COLO668 (cell line): ENCODE measurements at regions not wholly inside any gene's neighbourhood (a gene's known extent, or its start where the extent isn't known, plus 50 kb on each side); places are given as distances from the start of the nearest gene placed in this dataset.
A peak's percentile ranks its signal among the peaks of the same experiment; 100 is the strongest.
"Not testable (repeated sequence)": the region's sequence is repeated elsewhere in the genome, so short reads cannot be mapped to it uniquely, and the experiment has no call there.

Experiments
- DNase-seq: peaks from one replicate; lab custom pipeline; 2025; ENCODE audit not compliant: unreplicated experiment; lab: John Stamatoyannopoulos, UW

DNA sequence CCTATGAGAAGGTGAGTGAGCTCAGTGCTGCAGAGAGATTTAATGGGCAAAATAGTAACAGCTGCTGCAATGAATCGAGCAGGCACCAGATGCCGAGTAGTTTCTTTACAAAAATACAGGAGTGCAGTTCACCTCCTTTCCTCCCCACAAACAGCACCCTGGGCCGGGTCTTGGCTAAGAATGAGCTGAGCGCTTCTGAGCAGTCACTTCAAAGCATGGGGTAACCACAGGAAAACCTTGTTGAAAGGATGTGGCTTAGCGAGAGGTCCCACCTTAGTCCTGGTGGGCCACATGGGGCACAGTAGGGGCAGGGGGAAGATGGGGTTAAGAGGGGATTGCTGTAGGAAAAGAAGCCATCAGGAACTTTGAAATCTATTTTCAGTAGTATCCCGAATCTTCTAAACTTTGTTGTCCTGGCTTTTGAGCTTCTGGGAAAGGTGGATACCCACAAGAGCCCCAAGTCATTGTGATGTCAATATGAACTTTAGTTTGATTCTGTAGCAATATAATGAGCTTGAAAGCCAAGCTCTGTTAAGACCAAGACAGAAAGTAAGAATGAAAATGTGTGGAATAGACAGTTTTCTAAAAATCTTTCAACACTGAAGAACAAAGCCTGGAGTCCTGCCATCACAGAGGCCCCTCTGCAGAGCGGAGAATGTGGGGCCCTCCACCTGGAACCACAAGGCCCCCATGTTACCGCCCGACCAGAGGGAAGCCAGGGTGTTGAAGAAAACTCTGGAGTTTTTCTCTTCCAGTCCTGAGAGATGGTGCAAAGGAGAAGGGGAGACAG lies 101.0 kb upstream of the ZNF236 start:
- no peak for DNase-seq

DNA sequence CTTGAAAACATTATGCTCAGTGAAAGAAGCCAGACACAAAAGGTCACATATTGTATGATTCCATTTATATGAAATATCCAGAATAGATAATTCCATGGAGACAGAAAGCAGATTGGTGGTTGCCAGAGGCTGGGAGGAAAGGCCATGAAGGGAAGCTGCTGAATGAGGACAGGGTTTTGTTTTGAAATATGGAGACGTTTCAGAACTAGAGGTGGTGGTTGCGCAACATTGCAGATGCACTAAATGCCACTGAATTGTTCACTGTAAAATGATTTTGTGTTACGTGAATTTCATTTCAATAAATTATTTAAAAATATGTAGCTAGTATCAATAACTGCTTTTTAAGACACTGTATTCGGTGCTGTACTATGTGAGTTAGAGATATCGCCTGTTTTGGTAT lies 101.7 kb upstream of the ZNF236 start:
- no peak for DNase-seq

GRCh38 chr18:76715012-76715610 lies 107.2 kb upstream of the ZNF236 start:
- DNase-seq, result no peak

GRCh38 chr18:76713432-76713831 lies 108.9 kb upstream of the ZNF236 start:
- no peak for DNase-seq

DNA sequence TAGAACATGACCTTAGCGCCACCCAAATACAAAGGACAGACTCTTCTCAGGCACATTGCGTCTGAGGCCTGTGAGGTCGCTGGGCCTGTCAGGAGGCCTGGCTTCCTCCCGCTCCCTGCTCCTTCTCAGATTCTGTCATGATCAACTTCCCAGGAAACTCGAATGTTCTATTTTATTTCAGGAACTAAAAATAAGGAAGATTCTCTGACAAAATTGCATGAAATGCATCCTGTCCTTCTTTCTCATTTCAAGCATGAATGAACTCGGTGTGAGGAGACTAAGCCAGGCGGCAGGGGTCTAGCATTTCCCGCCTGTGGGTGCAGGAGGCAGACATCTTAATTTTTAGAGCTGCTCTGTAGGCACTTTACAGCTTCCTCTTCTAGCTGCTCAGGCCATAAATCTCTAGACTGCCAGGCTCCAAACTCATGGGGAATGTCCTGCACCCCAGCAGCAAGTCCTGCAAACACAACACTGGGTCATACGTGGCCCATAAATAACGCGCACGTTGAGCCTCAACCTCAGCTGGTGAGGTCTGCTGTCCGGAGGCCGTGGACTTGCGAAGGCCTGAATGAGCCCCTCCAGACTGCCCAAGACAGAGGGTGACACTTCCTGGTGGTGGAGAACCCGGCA lies 109.7 kb upstream of the ZNF236 start:
- DNase-seq, result no peak

DNA sequence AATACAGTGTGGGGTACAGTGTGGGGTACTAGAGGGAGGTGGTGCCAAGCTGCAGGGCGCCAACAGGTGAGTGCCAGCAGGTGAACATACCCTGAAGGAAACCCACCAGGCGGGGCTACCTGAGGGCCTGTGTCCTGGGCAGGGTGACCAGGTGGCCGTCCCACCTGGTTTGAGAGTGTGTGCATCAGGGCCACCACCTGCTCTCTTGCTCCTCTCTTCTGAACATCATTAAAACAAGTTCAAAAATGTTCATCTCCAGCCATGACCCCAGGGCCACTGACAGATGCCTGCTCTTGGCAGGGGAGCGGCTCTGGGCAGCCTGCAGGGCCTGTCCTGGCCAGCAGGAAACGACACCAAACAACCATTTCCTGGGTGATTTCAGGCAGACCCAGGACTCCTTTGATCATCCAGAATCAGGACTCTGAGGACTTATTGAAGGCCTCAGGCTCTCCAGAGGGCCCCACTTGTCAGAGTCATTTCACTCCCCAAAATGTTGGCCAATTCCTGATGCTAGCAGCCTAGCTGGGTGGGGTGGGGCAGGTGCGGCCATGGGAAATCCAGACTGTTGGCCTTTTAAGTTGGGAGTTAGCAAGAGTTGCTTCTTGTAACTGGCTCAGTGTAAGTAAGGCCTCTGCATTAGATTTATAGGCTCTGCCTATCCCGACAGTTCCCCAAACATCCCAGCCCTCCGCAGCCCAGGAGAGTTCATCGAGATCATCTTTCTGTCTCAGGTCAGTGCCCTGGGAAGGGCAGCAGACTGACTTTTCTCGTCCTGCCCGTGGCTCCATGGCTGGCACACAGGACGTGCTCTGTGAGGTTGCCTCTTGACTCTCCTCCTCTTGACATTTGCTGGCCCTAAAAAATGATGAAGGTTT lies 111.5 kb upstream of the ZNF236 start:
- no peak for DNase-seq

- DNase-seq, result peak; percentile 75
Observed at GRCh38 chr18:76709659-76710645, 112.4 kb upstream of the ZNF236 start.

DNA sequence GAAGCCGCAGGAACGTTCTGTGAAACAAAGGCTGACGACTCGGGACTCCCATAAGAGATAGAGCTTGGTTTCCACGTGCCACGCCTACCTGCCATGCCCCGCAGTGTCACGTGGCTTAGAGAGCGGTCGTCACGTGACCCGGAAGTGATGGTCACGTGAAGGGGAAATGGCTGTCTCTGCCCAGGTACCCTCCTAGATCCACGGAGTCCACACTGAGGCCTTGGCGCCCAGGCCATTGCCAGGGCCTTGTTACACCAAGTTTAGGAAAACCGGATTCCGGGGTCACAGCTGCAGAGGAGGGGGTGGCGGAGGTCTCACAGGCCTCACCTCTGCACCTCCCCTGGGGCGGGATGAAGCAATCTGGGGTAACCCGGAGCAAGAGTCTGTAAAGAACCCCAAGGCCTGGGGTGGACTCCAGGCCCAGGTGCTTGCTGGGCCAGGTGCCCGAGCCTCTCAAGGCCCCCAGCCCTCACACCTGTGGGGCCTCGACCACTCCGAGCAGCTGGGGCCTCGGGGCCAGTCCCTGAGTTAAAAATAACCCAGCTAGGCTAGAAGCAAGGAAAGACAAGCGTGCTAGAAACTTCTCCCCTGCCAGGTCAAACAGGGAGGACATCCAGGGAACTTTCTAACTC lies 113.5 kb upstream of the ZNF236 start:
- no peak for DNase-seq

DNA sequence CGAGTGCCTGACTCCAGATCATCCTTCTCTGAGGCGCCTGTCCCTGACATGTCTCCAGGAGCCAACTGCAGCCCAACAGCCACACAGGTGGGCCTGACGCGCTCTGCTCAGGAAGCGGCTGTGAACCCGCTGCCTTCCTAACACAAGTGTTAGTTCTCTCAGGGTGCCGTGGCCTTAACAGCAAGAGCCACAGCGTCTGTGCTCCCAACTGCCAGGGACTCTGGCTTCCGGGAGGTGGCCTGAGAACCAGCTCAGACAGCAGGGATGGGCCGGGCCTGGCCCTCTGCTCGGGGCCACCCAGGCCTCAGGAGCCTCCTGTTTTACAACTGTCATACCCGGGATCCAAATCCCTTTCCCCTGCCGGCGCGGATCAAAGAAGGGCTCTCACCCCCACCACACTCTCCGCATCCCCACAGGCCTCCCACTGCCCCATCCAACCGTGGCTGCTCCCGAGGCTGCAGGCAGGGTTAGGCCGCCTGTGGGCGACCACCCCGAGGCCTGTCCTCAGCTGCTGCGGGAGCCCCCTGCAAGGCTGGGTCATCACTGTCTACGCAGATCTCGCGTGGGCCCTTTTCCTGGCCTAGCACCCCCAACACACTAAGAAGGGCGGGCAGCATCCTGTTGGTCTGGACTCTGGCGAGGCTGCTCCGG lies 114.2 kb upstream of the ZNF236 start:
- no peak for DNase-seq

DNA sequence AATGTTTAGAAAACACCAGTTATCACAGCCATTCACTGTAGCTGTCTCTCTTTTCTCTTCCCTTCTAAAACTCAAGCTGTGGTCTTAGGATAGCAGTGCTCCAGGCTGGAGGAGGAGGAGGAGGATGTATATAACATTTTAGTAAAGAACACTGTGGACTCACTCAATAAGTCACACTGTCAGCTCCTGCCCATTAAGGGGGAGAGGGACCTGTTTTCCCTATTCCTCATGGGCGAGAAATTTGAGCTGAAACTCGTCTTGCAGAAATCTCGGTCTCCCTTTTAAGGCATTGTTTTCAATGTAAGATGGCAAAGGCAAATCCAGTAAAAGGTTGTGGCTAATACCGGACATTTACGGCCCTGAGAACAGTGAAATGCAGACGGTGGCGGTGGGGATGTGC lies 114.8 kb upstream of the ZNF236 start:
- DNase-seq, result no peak

- not testable (repeated sequence) for DNase-seq
Observed at GRCh38 chr18:76704589-76704988, 117.8 kb upstream of the ZNF236 start.

- no peak for DNase-seq
Observed at GRCh38 chr18:76699923-76700322, 122.4 kb upstream of the ZNF236 start.

DNA sequence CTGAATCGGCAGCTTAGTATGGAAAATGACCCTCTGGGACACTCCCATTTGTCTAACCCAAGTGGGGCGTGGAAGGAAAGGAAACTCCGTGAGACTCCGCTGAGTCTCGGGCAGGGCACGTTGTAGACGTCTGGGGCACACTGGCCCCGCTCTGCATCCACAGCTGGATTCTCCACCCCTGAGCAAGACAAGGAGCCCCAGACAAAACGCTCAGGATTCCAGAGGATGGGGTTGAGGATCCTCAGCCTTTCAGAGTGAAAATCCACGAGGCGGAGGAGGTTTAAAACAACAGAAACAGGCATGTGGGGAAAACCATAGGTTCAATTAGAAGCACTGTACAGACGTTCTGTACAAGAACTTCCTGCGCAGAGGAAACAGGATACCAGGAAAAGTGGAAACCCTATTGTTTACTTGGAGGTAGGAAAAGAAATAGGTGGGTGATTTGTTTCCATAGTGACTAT lies 124.9 kb upstream of the ZNF236 start:
- DNase-seq, result no peak

GRCh38 chr18:76691800-76692199 lies 130.6 kb upstream of the ZNF236 start:
- DNase-seq, result no peak

DNA sequence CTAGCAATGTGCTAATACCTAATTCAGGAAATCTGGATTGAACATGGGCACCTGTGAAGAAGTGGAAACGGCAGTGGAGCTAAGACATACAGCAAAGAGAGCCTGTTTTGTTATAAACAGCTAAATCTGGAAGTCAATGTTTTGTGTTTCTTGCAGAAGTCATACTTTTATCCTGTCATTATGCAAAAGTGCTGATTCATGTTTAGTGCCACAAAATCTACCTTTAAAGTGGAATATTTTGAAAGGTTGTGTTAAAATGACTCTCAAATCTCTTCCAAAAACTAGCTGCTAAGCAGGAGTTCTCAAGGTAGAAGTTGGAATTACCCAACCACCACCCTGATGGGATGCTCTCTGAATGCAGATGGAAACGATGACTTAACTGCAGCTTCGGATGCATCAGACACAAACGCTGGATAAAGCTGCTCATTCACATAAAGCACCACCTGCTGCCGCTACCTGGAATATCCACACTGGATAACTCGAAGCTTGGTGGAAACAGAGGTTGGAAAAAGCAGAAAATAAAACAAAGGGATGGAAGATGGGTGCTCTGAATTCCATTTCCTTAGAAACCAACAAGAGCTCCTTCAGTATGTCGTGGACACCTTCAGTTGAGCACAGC lies 132.6 kb upstream of the ZNF236 start:
- DNase-seq, result no peak

DNA sequence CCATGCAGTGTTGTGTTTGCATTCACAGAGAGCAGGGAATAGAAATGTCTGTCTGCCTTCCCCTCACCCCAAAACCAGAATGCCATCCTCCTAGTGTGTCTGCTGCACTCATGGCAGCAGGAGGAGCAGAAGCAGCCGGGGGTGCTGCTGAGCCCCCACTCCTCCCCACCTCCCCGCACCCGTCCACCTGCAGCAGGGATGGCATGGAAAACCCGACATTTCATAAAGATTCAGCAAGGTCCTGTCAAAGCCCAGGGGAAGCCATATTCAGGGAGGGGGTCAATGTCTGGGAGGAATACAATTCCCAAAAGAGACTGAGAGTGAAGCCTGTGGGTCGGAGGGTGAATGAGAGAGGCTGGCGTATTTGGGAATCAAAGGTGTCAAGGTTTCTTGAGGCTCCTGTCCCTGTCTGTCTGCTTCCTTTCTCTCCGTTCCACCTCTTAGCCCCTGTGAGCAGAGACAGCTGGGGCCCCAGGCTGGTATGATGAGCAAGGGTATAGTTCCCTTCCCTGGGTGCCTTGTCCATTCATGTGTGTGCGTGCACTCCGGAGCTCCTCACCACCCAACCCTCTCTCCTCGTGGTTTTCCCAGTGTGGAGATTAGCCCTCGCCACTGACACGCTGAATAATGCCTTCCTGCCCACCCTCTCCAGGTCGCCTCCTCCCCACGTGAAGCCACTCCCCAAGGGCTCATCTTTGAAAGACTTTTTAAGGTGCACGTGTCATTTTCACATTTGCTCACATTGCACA lies 133.5 kb upstream of the ZNF236 start:
- no peak for DNase-seq

GRCh38 chr18:76687304-76687962 lies 134.9 kb upstream of the ZNF236 start:
- peak; percentile 56 for DNase-seq
